ENCODE measurements at regions not wholly inside any gene's neighbourhood (a gene's known extent, or its start where the extent isn't known, plus 50 kb on each side); places are given as distances from the start of the nearest gene placed in this dataset.

DNA sequence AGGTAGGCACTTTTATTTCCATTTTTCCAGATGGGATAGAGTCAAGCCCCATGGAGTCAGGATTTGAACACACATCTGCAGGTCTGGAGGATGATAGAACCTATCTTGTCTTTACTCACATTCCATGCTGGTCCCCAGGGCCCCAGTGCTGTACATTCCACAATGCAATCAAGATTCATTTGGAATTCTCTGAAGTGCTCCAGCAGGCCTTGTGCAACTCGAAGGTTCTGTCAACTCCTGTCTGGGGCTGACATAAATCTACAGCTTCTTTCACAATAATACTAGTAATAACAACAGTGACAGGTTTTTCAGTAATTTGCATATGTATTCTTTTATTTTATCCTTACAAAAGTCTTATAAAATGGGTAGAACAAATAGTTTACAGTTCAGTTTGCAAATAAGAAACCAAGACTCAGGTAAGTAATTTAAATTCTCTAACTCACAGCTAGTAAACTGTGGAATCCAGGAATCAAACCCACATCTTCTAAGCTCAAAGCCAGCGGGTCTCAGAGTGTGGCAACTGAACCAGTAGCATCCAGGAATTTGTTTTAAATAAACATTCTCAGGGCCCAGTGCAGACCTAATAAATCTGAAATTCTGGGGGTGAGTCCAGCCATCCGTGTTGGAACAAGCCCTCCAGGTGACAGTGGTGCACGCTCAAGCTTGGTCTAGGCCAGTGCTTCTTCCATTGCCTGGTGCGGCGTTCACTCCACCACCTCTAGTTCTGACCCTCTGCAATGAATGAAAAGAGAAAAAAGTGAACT, 137.0 kb upstream of the TNFAIP3 start:
- no peak for TF ChIP-seq POLR2AphosphoS5 (IDR thresholded peaks at IDR 0.05; ENCODE audit: borderline replicate concordance, low read depth, low read length)
- no peak for TF ChIP-seq EZH2 (IDR thresholded peaks at IDR 0.05)
- TF ChIP-seq FOXP2 (optimal IDR thresholded peaks at IDR 0.05; ENCODE audit: control extremely low read depth, extremely low read length, insufficient read depth) = no peak
